Peyer's patch (tissue), 4 donors: ENCODE measurements at regions not wholly inside any gene's neighbourhood (a gene's known extent, or its start where the extent isn't known, plus 50 kb on each side); places are given as distances from the start of the nearest gene placed in this dataset.

ENCODE experiments used
- DNase-seq, 3 donors: peaks; one replicate each; pipeline ENCODE4 v3.0.0-alpha.2; 2017 to 2019
- H3K27ac ChIP-seq, 4 donors: fragments of 200-600 bp; sonication (generic); one replicate each; pipeline ENCODE4 v1.5.1; 2016 to 2019
- H3K27me3 ChIP-seq, 2 donors: fragments of 200-600 bp; sonication (generic); one replicate each; pipeline ENCODE4 v1.5.1; 2019
- H3K36me3 ChIP-seq, 3 donors: fragments of 200-600 bp; sonication (generic); one replicate each; pipeline ENCODE4 v1.5.1; 2016 to 2019
- H3K4me1 ChIP-seq, 4 donors: fragments of 200-600 bp; sonication (generic); one replicate each; pipeline ENCODE4 v1.5.1; 2016 to 2019
- H3K4me3 ChIP-seq, 4 donors: fragments of 200-600 bp; sonication (generic); 1 replicate in 3 of 4; 2 replicates in 1 of 4; pipeline ENCODE4 v1.5.1; 2016 to 2019; ENCODE audit warnings: mild to moderate bottlenecking in 1 of 4
- H3K9me3 ChIP-seq, 4 donors: fragments of 200-600 bp; sonication (generic); one replicate each; pipeline ENCODE4 v1.5.1; 2016 to 2019; ENCODE audit warnings: mild to moderate bottlenecking in 1 of 4
- POLR2A ChIP-seq, 2 donors: fragments of 450-650 bp; IDR thresholded peaks; one replicate each; pipeline ENCODE4 v1.5.1; 2017; ENCODE audit warnings: antibody characterized with exemption in 2 of 2, mild to moderate bottlenecking in 2 of 2, moderate library complexity in 2 of 2
- TF ChIP-seq, protein P1 (sequence below), 6 experiments: fragments of 450-650 bp in 4 of 6; fragments of 200-600 bp in 2 of 6; sonication (generic) in 1 of 6; IDR thresholded peaks; one replicate each; pipeline ENCODE4 v1.5.1; 2017 to 2019; ENCODE audit warnings: antibody characterized with exemption in 6 of 6, mild to moderate bottlenecking in 3 of 6, moderate library complexity in 1 of 6

DNA sequence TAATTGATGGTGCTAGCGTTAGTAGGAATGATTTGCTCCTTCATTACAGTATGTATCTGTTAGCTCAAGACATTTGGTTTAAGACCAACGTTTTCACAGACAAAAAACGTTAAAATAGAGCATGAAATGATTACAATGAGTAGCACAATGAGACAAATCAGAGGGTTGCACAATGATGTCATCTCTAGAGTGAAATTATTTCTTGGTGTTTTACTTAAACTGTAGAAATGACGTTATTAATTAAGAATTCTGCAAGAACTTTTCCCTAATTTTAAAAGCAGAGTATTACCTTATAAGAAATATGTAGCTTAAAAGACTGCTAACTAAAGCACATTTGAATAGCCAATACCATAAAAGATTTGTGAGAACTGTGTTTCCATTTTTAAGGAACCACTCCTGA, 373.4 kb upstream of the KIF2B start:
- Histone ChIP-seq H3K9me3 (no peaks in the 10 kb centered on the region), H3K4me1 (no peaks in the 10 kb centered on the region), H3K27ac (no peak overlapping the region), H3K36me3 (no peaks in the 10 kb centered on the region), H3K4me3 (no peak overlapping the region), H3K27me3 (no peaks in the 10 kb centered on the region)
- no peak for DNase-seq
- TF ChIP-seq POLR2A (IDR thresholded peaks at IDR 0.05), result no peak
- TF ChIP-seq, protein P1, sequence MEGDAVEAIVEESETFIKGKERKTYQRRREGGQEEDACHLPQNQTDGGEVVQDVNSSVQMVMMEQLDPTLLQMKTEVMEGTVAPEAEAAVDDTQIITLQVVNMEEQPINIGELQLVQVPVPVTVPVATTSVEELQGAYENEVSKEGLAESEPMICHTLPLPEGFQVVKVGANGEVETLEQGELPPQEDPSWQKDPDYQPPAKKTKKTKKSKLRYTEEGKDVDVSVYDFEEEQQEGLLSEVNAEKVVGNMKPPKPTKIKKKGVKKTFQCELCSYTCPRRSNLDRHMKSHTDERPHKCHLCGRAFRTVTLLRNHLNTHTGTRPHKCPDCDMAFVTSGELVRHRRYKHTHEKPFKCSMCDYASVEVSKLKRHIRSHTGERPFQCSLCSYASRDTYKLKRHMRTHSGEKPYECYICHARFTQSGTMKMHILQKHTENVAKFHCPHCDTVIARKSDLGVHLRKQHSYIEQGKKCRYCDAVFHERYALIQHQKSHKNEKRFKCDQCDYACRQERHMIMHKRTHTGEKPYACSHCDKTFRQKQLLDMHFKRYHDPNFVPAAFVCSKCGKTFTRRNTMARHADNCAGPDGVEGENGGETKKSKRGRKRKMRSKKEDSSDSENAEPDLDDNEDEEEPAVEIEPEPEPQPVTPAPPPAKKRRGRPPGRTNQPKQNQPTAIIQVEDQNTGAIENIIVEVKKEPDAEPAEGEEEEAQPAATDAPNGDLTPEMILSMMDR (IDR thresholded peaks at IDR 0.05), result no peak

DNA sequence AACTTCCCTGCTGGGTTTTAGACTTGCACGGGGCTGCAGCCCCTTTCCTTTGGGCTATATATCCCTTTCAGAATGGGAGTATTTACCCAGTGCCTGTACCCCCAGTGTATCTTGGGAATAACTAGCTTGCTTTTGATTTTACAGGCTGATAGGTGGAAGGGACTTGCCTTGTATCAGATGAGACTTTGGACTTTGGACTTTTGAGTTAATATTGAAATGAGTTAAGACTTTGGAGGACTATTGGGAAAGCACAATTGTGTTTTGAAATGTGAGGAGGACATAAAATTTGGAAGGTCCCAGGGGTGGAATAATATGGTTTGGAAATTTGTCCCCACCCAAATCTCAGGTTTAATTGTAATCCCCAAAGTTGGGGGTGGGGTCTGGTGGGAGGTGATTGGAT, 393.8 kb upstream of the KIF2B start:
- H3K4me1 ChIP-seq, result no peaks in the 10 kb centered on the region
- TF ChIP-seq, protein P1 (IDR thresholded peaks at IDR 0.05), result no peak
- TF ChIP-seq POLR2A (IDR thresholded peaks at IDR 0.05), result no peak
- no peaks in the 10 kb centered on the region for H3K9me3 ChIP-seq
- H3K36me3 ChIP-seq, result no peaks in the 10 kb centered on the region
- H3K27me3 ChIP-seq, result no peaks in the 10 kb centered on the region
- no peak overlapping the region for H3K27ac ChIP-seq
- no peak for DNase-seq
- H3K4me3 ChIP-seq, result no peak overlapping the region

DNA sequence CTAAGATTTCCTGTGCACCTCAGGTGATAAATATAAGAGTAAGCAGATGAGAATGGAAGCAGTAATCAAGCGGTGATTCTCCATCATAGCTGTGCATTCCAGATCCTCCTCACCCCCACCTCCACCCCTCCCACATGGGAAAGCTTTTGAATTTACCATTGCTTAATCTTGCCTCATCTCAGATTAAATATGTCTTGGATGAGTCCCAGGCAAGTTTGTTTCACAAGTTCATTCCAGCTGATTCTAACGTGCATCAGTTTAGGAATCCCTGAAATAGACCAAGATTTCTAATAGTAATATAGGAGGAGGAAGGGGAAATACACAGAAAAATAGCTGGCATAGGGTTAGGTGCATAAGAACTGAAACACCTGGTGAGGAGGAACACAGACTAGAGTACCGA, 396.2 kb upstream of the KIF2B start:
- Histone ChIP-seq H3K4me3 (no peak overlapping the region), H3K9me3 (no peaks in the 10 kb centered on the region), H3K27ac (no peak overlapping the region), H3K4me1 (no peaks in the 10 kb centered on the region), H3K27me3 (no peaks in the 10 kb centered on the region), H3K36me3 (no peaks in the 10 kb centered on the region)
- DNase-seq, result no peak
- TF ChIP-seq, protein P1 (IDR thresholded peaks at IDR 0.05), result no peak

DNA sequence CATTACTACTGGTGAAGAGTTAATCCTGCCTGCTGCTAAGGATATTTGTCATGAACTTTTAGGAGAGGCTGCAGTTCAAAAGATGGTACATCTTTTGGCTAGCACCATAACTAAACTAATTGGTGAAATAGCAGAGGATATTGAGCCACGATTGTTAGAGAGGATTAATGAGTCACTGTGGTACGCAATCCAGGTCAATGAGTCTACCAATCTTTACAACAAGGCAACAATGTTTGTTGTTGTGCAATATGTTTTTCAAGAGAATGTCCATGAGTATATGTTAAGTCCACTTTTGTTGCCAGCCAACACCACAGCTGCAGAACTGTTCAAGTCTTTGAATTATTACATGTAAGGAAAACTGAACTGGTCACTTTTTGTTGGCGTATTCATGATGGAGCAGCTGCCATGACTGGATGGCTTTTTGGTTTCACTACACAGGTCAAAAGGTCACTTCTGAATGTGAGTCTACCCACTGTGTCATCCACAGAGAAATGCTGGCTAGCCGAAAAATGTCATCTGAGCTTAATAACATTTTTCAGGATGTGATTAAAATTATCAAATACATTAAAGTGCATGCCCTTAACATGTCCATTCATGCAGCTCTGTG, 402.6 kb upstream of the KIF2B start:
- Histone ChIP-seq H3K4me1 (no peaks in the 10 kb centered on the region), H3K27me3 (no peaks in the 10 kb centered on the region), H3K27ac (no peak overlapping the region), H3K36me3 (no peaks in the 10 kb centered on the region), H3K4me3 (no peak overlapping the region), H3K9me3 (peaks cover 0 to 2% (median 0%) of the 10 kb centered on the region in 4 donors)
- no peak for TF ChIP-seq POLR2A (IDR thresholded peaks at IDR 0.05)
- TF ChIP-seq, protein P1 (IDR thresholded peaks at IDR 0.05), result no peak
- no peak for DNase-seq

DNA sequence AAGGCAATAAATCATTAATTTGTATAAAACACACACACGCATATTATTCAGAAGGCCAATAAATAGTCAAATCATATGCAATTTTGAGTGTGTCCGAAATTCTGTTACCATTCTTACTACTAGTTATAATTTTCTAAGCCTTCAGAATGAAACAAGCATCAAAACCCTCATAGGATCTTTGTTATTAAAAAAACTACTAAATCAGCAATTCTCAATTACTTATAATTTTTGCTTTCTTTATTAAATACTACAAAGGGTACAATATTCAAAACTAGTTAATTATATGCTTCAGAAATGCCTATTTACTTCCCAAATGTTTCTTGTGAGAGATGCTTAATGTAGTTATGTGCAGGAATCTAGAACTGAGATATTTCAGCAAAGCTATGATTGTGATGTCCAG, 413.1 kb upstream of the KIF2B start:
- DNase-seq, result no peak
- Histone ChIP-seq H3K27ac (no peak overlapping the region), H3K27me3 (no peaks in the 10 kb centered on the region), H3K4me3 (no peak overlapping the region), H3K4me1 (no peaks in the 10 kb centered on the region), H3K9me3 (peaks cover 0 to 4% (median 0%) of the 10 kb centered on the region in 4 donors), H3K36me3 (no peaks in the 10 kb centered on the region)
- TF ChIP-seq, protein P1 (IDR thresholded peaks at IDR 0.05), result no peak
- TF ChIP-seq POLR2A (IDR thresholded peaks at IDR 0.05), result no peak

DNA sequence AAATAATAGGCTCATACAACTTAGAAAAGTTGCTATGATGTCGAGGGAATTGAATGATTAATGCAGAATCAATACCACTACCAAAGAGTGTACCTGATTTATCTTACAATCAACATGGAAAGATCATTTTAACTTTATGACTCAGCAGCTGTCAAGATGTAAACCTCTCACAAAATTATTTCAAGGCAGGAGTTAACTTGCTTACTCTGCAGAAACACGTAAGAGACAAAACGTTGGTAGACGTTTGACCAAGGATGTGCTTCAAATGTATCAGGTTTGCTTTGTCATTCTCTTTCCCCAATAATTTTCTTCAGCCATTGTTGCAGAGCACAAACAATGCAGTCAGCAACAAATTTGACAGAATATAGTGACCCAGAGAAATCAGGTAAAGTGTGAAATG, 415.8 kb upstream of the KIF2B start:
- Histone ChIP-seq H3K27me3 (no peaks in the 10 kb centered on the region), H3K36me3 (no peaks in the 10 kb centered on the region), H3K4me3 (no peak overlapping the region), H3K4me1 (no peaks in the 10 kb centered on the region), H3K27ac (no peak overlapping the region), H3K9me3 (peaks cover 0 to 9% (median 0%) of the 10 kb centered on the region in 4 donors)
- TF ChIP-seq, protein P1 (IDR thresholded peaks at IDR 0.05), result no peak
- no peak for TF ChIP-seq POLR2A (IDR thresholded peaks at IDR 0.05)
- no peak for DNase-seq
